Stimulated activated CD4-positive, alpha-beta T cell treated with anti-CD3 and anti-CD28 coated beads, Interleukin-12 subunit alpha, Interleukin-12 subunit beta, amount 100 ng/mL, for 24 hours (primary cell): ENCODE measurements at regions not wholly inside any gene's neighbourhood (a gene's known extent, or its start where the extent isn't known, plus 50 kb on each side); places are given as distances from the start of the nearest gene placed in this dataset.
"Not testable (repeated sequence)": the region's sequence is repeated elsewhere in the genome, so short reads cannot be mapped to it uniquely, and the experiment has no call there.

ENCODE experiments used
- DNase-seq, 2 experiments: peaks; one replicate each; pipeline ENCODE4 v3.0.0-alpha.2; 2020; ENCODE audit warnings: low read depth in 2 of 2

- DNase-seq, result no peak
Measured at GRCh38 chr5:68968429-68968828, 125.4 kb upstream of the SLC30A5 start.

GRCh38 chr5:68970617-68971016, 123.2 kb upstream of the SLC30A5 start:
- no peak for DNase-seq

DNA sequence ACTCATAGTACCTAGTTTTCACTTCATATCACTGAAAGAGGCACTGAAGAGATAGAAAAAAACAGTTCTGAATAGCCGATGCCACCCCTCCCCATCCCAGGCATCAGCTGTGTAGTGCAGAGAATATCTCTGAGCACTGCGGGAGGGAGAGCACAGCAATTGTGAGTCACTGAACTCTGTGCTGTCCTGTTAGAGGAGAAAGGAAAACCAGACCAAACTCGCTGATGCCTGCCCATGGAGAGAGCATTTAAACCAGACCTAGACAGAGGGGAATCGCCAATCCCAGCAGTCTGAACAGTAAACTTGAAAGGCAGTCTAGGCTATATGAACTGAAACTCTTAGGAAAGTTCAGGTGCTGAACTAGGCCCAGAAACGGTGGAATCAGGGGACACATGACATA, 120.1 kb upstream of the SLC30A5 start:
- no peak for DNase-seq

GRCh38 chr5:68983043-68983442, 110.8 kb upstream of the SLC30A5 start:
- DNase-seq, result no peak

GRCh38 chr5:68983959-68984358, 109.9 kb upstream of the SLC30A5 start:
- no peak for DNase-seq

DNA sequence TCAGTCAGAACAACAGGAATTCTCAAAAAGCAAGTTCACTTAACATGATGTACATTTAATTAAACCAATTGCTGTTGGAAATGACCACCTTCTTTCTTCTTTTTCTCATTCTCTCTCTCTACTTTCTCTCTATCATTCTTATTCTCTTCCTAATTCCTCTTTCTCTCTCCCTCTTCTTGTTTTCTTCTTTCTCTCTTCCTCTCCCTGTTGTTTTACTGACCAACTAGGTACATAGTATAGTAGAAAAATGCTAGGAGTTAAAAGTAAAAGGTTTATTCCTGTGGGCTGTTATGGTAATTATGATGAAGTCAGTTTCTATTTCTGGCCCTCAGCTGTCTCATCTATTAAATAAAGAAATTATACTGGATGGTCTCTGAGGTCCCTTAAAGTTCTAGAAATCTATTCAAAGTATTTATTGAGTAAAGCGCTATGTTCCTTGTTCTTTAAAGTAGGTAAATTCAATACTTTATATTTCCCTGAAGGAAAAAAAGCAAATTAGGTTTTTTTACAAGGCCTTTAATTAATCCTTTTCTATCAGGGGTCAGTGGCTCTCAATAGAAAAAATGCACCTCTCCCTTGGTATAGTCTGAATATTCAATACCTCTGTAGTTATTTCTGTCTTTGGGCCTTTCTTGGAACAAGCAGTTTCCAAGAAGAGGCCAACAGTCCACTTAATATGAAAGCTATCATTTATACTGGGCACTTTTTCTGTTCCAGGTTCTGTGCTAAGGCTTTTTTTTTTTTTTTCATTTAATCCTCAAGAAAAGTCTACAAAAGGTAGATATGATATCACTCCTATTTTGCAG, 102.3 kb upstream of the SLC30A5 start:
- DNase-seq, result no peak

- no peak for DNase-seq
Measured at GRCh38 chr5:68994645-68995044, 99.2 kb upstream of the SLC30A5 start.

DNA sequence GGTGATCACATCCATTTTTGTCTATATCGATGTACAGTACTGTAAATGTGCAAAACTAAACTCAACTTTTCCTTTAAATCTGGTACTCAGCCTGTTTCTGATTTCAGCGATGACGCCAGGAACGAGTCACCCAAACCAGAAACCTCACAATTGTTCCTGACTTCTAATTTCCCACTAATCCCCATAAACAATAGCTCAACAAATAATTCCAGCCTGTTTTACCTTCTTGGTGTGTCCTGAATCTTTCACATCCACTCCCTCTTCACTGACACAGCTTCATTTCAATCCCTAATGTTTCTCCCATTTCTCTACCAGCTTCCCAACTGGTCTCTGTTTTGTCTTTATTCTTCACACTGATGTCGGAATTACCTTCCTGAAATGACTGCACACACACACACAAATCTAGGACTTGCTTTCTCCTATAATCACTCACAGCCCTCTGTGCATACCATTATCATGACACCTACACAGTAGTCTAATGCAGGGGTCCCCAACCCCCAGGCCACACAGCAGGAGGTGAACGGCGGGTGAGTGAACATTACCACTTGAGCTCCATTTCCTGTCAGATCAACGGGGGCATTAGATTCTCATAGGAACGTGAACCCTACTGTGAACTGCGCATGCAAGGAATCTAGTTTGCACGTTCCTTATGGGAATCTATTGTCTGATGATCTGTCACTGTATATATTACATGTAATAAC, 97.8 kb upstream of the SLC30A5 start:
- no peak for DNase-seq

GRCh38 chr5:68999181-68999580, 94.6 kb upstream of the SLC30A5 start:
- DNase-seq, result no peak

- no peak for DNase-seq
Measured at GRCh38 chr5:69000216-69000919, 93.4 kb upstream of the SLC30A5 start.

DNA sequence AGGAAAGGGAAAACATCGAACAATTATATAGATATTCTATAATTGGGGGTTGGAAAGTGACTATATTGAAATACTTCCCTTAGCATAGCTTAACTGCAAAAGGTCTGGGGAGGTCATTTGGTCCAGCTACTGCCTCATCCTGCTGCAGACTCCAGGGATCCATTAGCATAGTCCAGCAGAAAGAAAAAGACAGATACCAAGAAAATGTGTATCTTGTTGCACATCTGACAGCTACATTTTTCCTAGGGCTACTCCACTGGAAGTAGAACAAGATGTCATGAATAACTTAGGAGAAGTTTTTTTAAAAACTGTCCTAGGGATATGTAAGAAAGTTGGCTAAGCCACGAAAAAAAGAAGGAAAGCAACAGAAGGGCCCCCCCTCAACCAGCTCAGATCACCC, 92.9 kb upstream of the SLC30A5 start:
- DNase-seq, result no peak

DNA sequence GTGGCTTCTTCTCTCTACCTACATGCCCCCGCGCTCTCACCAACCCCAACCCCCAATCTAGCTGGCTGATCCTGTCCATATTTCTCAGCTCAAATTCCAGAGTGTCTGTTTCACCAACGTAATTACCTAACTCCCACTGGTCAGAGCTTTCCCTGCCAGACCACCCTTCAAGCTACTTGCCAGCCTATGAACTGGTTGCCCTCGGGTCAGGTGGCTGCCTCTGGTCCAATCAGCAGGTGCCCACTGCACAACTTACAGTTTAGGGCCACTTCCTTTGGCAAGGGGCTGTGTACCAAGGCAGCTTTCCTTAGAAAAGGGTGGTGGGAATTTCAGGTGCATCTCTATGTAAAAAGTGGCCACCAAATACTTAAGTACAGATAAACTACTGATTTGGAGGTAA, 92.2 kb upstream of the SLC30A5 start:
- no peak for DNase-seq

DNA sequence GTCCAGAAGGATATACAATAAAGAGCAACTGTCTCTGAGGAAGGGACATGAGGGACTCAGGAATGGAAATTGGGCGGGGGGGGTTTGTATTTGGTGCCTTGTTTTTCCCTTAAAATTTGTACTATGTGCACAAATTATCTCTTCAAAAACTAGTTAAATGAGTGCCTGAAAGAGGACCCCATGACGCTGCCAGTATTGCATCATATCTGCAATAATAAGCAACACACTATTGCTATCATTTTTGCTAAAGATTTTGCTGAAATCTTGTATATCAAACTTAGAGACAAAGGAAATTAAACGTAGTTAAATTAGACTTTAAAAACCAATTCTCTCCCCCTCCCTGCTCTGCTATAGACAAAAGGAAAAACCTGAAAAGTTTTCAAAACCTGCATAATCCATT, 89.7 kb upstream of the SLC30A5 start:
- no peak for DNase-seq

DNA sequence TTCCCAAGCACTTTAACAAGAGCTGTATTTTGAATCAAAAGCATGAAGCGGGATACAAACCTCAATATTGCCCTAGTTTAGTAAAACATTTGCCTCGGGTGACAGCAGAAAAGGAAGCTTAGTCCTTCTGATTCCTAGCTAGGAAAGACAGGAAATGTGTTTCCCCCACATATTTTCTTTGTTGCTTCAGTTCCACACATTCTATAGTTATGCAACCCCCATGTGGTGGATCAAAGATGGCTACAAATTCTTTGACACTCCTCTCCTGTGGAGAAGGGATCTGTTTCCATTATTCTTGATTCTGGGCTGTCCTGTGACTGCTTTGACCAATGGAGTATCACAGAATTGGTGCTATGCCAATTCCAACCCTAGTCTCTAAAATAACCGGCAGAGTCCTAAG, 89.1 kb upstream of the SLC30A5 start:
- DNase-seq, result no peak

DNA sequence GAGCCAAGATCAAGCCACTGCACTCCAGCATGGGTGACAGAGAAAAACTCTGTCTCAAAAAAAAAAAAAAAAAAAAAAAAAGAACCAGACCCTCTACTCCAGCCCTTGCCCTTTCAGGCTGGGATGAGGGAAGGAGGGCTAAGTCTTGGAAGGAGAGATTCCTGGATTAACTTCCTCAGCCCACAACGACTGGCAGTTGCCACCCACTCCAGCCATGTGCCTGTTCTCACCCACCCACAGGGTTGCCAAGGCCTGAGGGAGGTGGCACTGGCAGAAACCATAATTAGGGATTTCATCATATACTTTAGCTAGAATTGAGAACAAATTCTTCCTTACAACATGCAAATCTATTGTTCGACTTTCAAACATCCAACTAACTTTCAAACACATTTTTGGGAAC, 87.8 kb upstream of the SLC30A5 start:
- DNase-seq, result no peak

DNA sequence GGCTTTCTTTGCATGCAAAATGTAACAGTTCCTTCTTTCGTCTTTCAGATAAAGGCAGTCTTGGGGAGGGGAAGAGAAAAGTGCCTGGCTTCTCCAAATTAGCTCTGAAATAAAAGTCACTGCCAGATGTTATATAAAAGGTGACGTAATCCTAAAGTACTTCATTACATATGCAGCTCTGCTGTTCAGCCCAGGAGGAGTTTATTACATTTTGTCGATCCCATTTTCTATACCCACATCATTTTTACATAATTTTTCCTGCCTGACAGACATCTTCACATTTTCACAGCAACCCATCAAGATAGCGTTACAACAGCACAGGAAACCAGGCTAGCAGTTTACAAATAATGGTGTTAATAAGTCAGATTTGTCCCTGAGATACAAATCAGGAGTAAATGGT, 86.7 kb upstream of the SLC30A5 start:
- no peak for DNase-seq

GRCh38 chr5:69007726-69008368, 86.0 kb upstream of the SLC30A5 start:
- DNase-seq, result peak; percentile 42 to 75

DNA sequence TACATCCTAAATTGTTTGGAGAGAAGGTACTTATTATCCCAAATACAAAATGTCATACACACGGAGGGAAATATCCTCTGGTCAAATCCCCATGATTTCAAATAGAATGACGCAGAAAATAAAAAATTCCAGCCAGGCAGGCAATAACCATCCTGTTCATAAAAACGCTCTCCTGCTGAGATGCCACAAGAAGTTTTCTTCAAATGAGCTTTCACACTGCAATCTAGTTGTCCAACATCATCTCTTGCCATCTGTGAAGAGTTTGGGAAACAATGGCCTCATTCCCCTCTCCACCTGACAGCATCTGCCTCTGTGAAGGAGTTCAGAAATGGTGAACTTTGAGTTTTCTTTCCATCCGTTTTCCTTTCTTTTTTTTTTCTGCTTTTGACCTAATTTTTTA, 83.3 kb upstream of the SLC30A5 start:
- DNase-seq, result no peak

DNA sequence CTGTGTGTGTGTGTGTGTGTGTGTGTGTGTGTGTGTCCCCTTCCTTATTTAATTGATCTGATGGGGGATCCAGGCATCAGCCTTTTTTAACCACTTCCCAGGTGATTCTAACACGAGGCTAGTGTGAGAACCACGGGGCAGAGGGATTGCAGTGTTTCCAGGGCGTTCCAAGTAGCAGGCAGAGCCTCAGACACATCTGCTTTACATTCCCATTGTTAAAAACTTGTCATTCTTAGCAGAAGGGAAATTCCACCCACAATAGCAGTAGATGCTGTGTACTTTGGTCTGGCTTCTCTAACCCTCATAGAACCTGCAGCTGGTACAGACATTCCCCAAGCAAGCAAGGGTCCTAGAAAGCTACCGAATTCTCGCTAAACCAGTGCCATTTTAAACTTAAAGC, 81.9 kb upstream of the SLC30A5 start:
- no peak for DNase-seq

GRCh38 chr5:69013481-69013880, 80.3 kb upstream of the SLC30A5 start:
- DNase-seq, result no peak

GRCh38 chr5:69014007-69014406, 79.8 kb upstream of the SLC30A5 start:
- DNase-seq, result not testable (repeated sequence)

- no peak for DNase-seq
Measured at GRCh38 chr5:69019668-69020375, 74.0 kb upstream of the SLC30A5 start.
